Stimulated activated CD4-positive, alpha-beta T cell treated with anti-CD3 and anti-CD28 coated beads, Interleukin-12 subunit alpha, Interleukin-12 subunit beta, amount 100 ng/mL, for 48 hours (primary cell): ENCODE measurements at regions not wholly inside any gene's neighbourhood (a gene's known extent, or its start where the extent isn't known, plus 50 kb on each side); places are given as distances from the start of the nearest gene placed in this dataset.
"Not testable (repeated sequence)": the region's sequence is repeated elsewhere in the genome, so short reads cannot be mapped to it uniquely, and the experiment has no call there.

ENCODE experiments used
- DNase-seq, 3 donors: peaks; one replicate each; pipeline ENCODE4 v3.0.0-alpha.2; 2020; ENCODE audit warnings: low read depth in 2 of 3, low spot score in 1 of 3

DNA sequence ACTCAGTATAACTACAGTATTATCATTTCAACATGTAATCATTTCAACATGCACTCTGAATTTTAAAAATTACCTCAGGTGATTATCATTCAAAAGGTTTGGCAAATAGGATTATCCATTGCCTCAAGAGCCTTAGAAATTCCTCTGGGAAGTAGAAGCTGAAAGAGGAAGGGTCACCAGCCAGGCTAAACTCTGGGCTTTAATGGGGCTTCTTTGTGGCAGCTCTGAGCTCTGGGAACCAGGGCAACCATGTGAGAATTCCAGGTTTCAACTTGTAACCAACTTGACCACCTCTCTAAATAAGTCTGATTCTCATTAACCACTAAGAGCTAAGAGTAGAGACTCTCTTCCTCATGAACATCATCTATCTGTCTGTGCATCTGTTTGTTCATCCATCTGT lies 117.2 kb upstream of the MED14 start:
- DNase-seq: no peak

DNA sequence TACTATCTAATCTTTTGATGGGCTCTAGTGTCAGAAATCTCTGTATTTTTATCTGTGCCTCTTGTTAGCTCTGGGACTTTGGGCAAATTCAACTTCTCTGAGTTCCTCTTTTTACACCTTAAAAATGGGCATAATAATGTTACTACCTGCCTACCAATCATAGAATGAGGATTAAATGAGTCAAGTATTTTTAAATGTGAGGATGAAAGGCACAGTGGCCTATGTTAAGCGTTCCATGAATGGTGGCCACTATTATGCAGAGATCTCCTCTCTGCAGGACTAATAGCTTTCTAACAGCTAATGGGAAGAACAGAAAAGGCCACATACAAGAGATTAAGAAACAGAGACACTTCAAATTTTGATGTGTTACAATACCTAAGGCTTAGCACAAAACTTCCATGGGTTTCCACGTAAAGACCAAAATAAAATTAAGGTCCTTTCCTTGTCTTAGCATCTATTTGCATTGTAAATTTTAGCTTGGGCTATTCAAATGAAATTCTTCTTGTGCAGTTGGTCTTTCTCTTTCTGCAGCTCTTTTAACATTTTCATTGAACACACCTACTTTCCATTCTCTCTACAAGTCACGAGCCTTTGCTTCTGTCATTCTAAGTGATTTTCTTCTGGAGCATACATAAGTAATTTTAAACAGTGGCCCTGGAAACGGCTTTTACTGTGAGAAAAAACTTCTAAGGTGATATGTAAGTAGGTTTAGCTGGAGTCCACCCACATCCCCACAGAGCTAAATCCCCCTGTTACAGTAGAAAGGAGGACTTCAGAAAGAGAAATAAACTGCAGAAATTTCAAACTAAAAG lies 117.9 kb upstream of the MED14 start:
- no peak for DNase-seq

DNA sequence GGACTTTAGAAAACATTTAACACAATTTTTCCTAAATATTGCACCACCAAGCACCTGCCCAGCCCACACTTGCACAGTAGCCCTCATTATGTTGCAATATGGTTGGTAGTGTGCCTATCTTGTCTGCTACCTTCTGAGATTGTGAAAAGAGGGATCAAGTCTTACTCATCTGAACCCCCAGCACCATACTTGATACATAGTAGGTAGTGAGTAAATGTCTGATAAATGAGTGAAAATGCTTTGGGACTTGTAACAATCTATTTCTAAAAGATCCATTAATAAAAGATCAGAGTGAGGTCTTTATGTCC lies 118.4 kb upstream of the MED14 start:
- no peak for DNase-seq

DNA sequence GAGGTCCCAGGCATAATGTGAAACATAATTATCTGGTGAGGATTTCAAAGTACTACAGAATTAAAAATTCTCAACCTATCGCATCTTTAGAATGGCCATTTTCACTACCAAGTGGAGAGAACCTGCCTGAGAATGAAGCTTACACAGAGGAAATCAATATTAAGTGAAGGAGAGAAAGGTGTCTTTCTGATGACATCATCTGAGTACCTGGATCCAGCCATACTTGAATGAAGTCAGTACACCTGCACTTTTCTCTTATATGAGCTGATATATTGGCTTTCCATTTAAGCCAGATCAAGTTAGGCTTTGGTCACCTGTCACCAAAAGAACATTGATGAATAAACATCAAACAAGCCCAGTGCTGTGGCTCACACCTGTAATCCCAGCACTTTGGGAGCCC lies 118.9 kb upstream of the MED14 start:
- no peak for DNase-seq

- DNase-seq: no peak
Observed at GRCh38 chrX:40855411-40855810, 120.1 kb upstream of the MED14 start.

- DNase-seq: no peak
Observed at GRCh38 chrX:40855932-40856515, 120.7 kb upstream of the MED14 start.

DNA sequence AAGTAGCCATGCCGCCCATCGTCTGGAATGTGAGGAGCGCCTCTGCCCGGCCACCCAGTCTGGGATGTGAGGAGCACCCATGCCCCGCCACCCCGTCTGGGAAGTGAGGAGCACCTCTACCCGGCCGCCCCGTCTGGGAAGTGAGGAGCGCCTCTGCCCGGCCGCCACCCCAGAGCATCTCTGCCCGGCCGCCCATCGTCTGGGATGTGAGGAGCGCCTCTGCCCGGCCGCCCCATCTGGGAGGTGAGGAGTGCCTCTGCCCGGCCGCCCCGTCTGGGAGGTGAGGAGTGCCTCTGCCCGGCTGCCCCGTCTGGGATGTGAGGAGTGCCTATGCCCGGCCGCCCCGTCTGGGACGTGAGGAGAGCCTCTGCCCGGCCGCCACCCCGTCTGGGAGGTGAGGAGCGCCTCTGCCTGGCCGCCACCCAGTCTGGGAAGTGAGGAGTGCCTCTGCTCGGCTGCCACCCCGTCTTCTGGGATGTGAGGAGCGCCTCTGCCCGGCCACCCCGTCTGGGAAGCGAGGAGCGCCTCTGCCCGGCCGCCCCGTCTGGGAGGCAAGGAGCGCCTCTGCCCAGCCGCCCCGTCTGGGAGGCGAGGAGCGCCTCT lies 126.7 kb upstream of the MED14 start:
- DNase-seq: not testable (repeated sequence)

GRCh38 chrX:40863260-40863659 lies 127.9 kb upstream of the MED14 start:
- DNase-seq: not testable (repeated sequence)

DNA sequence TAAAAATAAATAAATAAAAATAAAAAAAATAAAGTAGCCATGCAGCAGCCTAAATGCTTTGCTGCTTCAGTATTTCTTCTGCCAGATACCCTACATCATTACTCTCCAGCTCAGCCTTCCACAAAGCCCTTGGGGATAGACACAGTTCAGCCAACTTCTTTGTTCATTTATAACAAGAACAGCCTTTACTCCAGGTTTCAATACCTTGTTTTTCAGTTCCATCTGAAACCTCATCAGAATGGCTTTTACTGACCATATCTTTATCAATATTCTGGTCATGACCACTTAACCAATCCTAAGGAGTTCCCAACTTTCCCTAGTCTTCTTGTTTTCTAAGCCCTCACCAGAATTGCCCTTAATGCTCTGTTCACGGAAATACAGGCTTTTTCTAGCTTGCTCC lies 128.3 kb upstream of the MED14 start:
- DNase-seq: no peak

DNA sequence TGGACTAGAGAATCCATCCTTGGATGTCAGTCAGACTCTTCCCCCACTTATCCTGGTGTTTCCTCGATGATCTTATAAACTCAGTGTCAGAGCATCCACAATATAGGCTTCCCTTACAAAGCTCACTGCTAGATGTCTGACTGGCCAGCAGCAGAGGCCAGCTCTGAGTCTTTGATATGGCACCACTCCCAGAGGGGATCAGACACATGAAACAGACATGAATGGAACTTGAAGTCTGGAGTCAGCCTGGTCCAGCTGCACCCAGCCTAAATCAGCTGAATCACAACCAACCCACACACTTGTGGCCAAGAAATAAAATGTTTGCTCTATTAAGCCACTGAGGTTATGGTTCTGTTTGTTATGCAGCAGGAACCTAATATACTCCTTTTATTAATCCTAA lies 129.6 kb upstream of the MED14 start:
- no peak for DNase-seq

GRCh38 chrX:40866893-40867292 lies 131.6 kb upstream of the MED14 start:
- DNase-seq: no peak

DNA sequence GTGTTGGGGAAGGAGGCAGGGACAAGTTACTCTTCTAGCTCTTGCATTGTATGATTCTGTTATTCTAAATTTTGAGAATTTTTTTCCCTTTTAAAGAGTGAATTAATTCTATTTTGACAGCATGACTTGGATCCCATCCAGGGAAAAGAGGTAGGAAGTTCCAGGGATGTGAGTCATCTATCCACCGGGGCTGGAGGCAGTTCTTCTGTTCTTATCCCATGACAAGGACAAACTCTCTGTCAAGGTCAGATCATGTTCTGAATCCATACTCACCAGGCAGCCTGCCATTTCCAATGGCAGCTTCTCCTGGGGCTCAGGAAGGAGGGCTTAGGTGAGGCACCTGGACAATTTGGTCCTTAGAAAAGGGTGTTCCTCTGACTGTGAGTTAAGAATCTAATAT lies 132.0 kb upstream of the MED14 start:
- no peak for DNase-seq

DNA sequence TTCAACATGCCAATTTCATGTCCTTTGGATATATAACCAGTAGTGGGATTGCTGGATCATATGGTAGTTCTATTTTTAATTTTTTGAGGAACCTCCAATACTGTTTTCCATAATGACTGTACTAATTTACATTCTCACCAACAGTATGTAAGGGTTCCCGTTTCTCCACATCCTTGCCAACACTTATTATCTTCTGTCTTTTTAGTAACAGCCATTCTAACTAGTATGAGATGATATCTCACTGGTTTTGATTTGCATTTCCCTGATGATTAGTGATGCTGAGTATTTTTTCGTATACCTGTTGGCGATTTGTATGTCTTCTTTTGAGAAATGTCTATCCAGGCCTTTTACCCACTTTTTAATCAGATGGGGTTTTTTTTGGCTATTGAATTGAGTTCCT lies 133.5 kb upstream of the MED14 start:
- DNase-seq: no peak

- DNase-seq: not testable (repeated sequence)
Observed at GRCh38 chrX:40870982-40871381, 135.6 kb upstream of the MED14 start.

DNA sequence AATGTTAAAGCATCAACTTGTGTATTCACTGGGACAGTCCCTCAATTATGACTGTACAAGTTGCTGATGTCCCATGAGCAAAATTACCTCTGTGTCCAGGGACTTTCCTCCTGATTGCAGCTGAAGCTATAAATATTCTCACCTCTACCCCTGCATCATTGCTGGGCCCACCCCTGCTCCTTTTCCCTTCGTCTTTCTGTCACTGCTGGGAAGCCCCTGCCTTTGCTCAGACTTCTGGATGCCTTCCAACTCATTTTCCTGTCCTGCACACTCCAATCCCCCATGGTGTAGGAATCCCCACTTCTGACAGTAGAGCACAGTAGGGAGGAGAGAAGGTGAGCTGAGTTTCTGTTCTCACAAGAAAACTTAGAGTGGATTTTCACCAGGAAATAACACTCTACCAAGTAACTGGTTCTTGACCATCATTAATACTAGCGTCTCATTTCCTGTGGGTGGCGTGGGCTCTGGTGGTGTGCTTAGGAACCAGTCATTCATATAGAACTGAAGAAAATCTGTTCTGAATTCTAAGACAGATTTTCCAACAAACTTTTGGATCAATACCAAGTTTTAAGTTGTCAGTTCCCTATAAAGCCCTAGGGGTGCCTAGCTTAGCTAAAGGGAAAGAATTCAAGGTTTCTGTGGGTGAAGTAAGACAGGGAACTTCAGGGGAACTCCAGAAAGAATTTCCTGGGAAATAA lies 136.2 kb upstream of the MED14 start:
- DNase-seq: peak in 2 of 3 donors; percentile 0 to 2

GRCh38 chrX:40872351-40872750 lies 137.0 kb upstream of the MED14 start:
- no peak for DNase-seq

- no peak for DNase-seq
Observed at GRCh38 chrX:40875476-40875875, 140.1 kb upstream of the MED14 start.

DNA sequence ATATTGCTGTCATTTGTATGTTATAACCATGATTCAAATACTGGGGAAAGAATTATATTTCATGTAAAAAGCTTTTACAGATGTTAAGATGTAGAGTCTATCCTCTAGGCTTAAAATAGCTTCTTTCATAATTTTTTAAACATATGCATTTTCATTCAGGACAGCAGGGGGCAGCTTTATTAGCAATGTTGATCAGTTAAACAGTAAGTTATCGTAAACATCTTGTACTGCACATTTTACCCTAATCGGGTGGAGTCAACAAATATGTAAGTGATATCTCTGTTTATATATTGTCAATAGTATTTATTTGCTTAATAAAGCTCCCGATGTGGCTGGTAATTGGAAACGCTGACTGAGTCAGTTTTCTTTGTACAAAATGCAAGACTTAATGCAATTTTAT lies 142.5 kb upstream of the MED14 start:
- DNase-seq: no peak

GRCh38 chrX:40878766-40879165 lies 143.4 kb upstream of the MED14 start:
- DNase-seq: no peak

DNA sequence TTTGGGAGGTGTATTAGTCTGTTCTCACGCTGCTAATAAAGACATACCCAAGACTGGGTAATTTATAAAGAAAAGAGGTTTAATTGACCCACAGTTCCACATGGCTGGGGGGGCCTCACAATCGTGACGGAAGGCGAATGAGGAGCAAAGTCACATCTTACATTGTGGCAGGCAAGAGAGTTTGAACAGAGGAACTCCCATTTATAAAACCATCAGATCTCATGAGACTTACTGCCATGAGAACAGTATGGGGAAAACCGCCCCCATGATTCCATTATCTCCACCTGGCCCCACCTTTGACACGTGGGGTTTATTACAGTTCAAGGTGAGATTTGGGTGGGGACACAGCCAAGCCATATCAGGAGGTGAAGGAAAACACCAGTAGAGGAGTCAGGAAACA lies 143.8 kb upstream of the MED14 start:
- DNase-seq: not testable (repeated sequence)

GRCh38 chrX:40880712-40881111 lies 145.4 kb upstream of the MED14 start:
- DNase-seq: no peak

GRCh38 chrX:40883021-40883619 lies 147.8 kb upstream of the MED14 start:
- DNase-seq: no peak
